GM23248 (cell line): ENCODE measurements at regions not wholly inside any gene's neighbourhood (a gene's known extent, or its start where the extent isn't known, plus 50 kb on each side); places are given as distances from the start of the nearest gene placed in this dataset.

ENCODE experiments used
- EZH2 ChIP-seq: fragments of 200-600 bp; sonication (generic); IDR thresholded peaks from 2 replicates; pipeline ENCODE4 v1.6.1; 2018; ENCODE audit warnings: antibody characterized with exemption, mild to moderate bottlenecking; ENCODE audit not compliant: insufficient read depth, poor library complexity, severe bottlenecking
- EZH2phosphoT487 ChIP-seq: fragments of 200-600 bp; sonication (generic); IDR thresholded peaks from 2 replicates; pipeline ENCODE4 v1.6.1; 2018; ENCODE audit warnings: antibody characterized with exemption, moderate library complexity, mild to moderate bottlenecking, low read depth; ENCODE audit not compliant: insufficient read depth

DNA sequence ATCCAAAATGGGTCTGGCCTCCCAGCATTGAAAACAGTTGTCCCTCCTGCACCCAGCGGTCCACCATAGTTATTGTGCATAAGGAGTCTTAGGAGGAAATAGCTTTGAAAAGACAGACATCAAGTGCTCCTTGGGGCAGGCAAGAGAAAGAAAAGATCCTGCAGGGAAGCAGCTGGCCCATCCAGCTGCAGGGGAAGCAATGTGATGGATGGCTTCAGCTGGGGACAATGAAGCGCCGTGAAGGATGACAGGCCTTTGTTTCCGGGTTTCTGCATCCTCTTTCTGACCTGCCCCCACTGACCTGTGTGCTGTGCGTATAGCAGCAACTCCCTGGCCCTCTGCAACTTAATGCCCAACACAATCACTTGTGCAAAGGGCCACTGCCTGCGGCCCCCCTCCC is 142.9 kb upstream of the NCKAP5 start:
- no peak for TF ChIP-seq EZH2phosphoT487
- no peak for TF ChIP-seq EZH2
